ENCODE measurements at regions not wholly inside any gene's neighbourhood (a gene's known extent, or its start where the extent isn't known, plus 50 kb on each side); places are given as distances from the start of the nearest gene placed in this dataset.

DNA sequence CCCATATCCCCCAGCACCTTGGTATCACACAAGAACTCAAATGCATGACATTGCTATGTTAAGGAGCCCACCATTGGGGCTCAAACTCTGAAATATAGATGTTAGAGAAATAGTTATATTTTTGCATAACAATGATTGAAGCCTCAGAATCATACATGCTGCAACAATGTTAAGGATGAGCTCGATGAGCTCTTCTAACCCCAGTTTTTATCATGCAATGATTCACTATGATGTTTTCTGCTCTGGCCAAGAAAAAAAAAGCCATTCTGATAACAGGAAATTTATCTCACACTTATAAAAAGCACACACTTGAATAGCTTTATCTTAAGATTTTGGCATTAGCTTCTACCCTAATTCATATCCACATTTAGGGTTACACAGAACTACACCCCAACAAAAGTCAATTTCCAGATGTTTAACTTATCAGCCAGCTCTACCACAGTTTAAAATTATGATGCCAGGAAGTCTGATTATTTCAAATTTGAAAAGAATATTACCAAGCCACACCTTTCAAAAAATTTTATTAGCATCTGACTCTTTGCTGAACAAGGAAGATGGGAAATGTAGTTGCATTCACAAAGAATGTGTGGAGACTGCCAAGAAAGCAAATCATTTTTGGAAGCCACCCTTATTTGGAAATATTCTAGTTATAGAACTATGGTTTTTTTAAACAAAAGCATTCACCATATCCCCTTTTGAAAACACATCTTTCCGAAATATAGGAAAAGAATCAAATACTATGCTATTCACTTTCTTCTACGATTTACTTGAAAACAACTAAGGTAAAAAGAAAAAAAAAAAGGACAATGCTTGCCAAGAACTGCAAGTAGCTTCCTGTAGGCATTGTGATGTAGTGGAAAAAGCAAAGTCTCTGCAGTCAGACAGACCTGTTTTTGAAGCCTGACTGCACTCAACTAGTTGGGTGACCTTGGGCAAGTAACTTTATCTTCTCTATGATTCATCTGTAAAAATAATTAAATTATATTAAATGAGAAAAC, 100.8 kb upstream of the PLS3 start:
- WGBS, 2 donors: 37 to 61% methylated on average over 3 of the region's 3 CpGs
- Histone ChIP-seq H3K36me3 (no peaks in the 10 kb centered on the region), H3K9me3 (no peaks in the 10 kb centered on the region), H3K27ac (no peak overlapping the region), H3K4me1 (peaks cover 0 to 5% (median 0%) of the 10 kb centered on the region in 4 donors), H3K27me3 (no peaks in the 10 kb centered on the region), H3K4me3 (no peak overlapping the region)
- no peak for TF ChIP-seq POLR2A (IDR thresholded peaks at IDR 0.05)
- TF ChIP-seq, protein P1, sequence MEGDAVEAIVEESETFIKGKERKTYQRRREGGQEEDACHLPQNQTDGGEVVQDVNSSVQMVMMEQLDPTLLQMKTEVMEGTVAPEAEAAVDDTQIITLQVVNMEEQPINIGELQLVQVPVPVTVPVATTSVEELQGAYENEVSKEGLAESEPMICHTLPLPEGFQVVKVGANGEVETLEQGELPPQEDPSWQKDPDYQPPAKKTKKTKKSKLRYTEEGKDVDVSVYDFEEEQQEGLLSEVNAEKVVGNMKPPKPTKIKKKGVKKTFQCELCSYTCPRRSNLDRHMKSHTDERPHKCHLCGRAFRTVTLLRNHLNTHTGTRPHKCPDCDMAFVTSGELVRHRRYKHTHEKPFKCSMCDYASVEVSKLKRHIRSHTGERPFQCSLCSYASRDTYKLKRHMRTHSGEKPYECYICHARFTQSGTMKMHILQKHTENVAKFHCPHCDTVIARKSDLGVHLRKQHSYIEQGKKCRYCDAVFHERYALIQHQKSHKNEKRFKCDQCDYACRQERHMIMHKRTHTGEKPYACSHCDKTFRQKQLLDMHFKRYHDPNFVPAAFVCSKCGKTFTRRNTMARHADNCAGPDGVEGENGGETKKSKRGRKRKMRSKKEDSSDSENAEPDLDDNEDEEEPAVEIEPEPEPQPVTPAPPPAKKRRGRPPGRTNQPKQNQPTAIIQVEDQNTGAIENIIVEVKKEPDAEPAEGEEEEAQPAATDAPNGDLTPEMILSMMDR (IDR thresholded peaks at IDR 0.05): no peak
- no peak for TF ChIP-seq EP300 (IDR thresholded peaks at IDR 0.05)
- TF ChIP-seq POLR2AphosphoS5 (IDR thresholded peaks at IDR 0.05): no peak
- DNase-seq (no peak), ATAC-seq (ENCODE audit: low FRiP score in 2 of 2) (peak in 1 of 2 donors; percentile 53)

DNA sequence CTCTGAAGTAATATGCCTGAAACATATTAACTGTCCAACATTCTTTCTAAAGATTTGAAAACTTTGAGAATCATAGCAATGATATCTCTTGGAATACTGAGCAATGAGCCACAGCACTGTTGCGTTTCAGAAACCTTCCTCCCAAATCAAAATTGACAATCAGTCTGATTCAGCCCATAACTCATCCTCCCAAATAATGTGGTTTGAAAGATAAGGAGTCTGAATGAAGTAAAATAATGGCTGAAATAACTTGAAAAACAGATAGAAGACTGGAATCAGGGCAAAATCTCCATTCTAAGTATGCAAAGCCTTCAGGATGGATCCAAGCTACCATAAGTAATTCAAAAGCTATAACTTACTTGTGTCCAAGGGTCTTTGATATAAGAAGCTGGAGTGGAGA, 98.6 kb upstream of the PLS3 start:
- H3K36me3 ChIP-seq: no peaks in the 10 kb centered on the region
- no peak for TF ChIP-seq POLR2AphosphoS5 (IDR thresholded peaks at IDR 0.05)
- TF ChIP-seq, protein P1 (IDR thresholded peaks at IDR 0.05): no peak
- TF ChIP-seq POLR2A (IDR thresholded peaks at IDR 0.05): no peak
- no peak for TF ChIP-seq EP300 (IDR thresholded peaks at IDR 0.05)
- ATAC-seq (ENCODE audit: low FRiP score in 2 of 2) (no peak), DNase-seq (no peak)
- H3K4me3 ChIP-seq: no peak overlapping the region
- H3K27me3 ChIP-seq: no peaks in the 10 kb centered on the region
- H3K27ac ChIP-seq: no peak overlapping the region
- no peaks in the 10 kb centered on the region for H3K9me3 ChIP-seq
- WGBS, 2 donors: 71 to 75% methylated on average over 1 of the region's 1 CpG
- H3K4me1 ChIP-seq: peaks cover 0 to 5% (median 0%) of the 10 kb centered on the region in 4 donors

- no peak for TF ChIP-seq POLR2A (IDR thresholded peaks at IDR 0.05)
- TF ChIP-seq POLR2AphosphoS5 (IDR thresholded peaks at IDR 0.05): no peak
- no peak for TF ChIP-seq EP300 (IDR thresholded peaks at IDR 0.05)
- TF ChIP-seq, protein P1 (IDR thresholded peaks at IDR 0.05): no peak
- no peak for ATAC-seq (ENCODE audit: low FRiP score in 2 of 2)
- H3K9me3 ChIP-seq: no peaks in the 10 kb centered on the region
- DNase-seq: no peak
- H3K36me3 ChIP-seq: no peaks in the 10 kb centered on the region
- H3K27ac ChIP-seq: no peak overlapping the region
- H3K4me3 ChIP-seq: no peak overlapping the region
- H3K4me1 ChIP-seq: no peaks in the 10 kb centered on the region
- H3K27me3 ChIP-seq: no peaks in the 10 kb centered on the region
These were observed 93.0 kb upstream of the PLS3 start for GRCh38 chrX:115467961-115468360.

DNA sequence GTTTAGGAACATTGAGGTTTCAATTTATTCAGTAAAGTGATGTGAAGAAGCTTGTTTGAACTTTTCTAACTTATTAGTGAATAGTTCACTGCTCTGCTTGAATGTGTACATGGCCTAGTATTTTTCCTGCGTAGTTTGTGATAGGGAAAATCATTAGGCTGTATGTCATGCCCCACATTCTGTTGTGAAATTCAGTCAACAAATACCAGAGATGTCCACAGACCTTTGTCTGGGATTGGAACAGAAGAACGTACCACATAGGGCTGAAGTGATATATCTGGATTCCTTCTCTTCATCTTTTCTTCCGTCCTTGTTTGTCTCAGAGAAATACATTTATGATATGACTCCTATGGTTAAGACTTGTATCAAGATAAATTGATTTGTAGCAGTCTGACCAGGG, 88.8 kb upstream of the PLS3 start:
- H3K4me1 ChIP-seq: no peaks in the 10 kb centered on the region
- ATAC-seq (ENCODE audit: low FRiP score in 2 of 2) (no peak), DNase-seq (no peak)
- TF ChIP-seq EP300 (IDR thresholded peaks at IDR 0.05) (no peak), POLR2A (IDR thresholded peaks at IDR 0.05) (no peak), POLR2AphosphoS5 (IDR thresholded peaks at IDR 0.05) (no peak)
- TF ChIP-seq, protein P1 (IDR thresholded peaks at IDR 0.05): no peak
- H3K27me3 ChIP-seq: no peaks in the 10 kb centered on the region
- 81 to 86% methylated on average over 3 of the region's 3 CpGs for WGBS, 2 donors
- H3K36me3 ChIP-seq: no peaks in the 10 kb centered on the region
- no peaks in the 10 kb centered on the region for H3K9me3 ChIP-seq
- no peak overlapping the region for H3K4me3 ChIP-seq
- H3K27ac ChIP-seq: no peak overlapping the region

All from upper lobe of left lung (tissue), 6 donors.